GM23338 (cell line): ENCODE measurements at regions not wholly inside any gene's neighbourhood (a gene's known extent, or its start where the extent isn't known, plus 50 kb on each side); places are given as distances from the start of the nearest gene placed in this dataset.

Experiments
- ATAC-seq: fragments of 200-7000 bp; cut with Tn5 transposase; 3 replicates; pipeline ENCODE4 v1.9.1; 2020
- DNase-seq: peaks from one replicate; pipeline ENCODE4 v3.0.0-alpha.2; 2015; ENCODE audit warnings: low spot score
- H2AFZ ChIP-seq: fragments of 200-600 bp; sonication (generic); 2 replicates; pipeline ENCODE4 v1.8.0; 2016; ENCODE audit warnings: antibody characterized with exemption, mild to moderate bottlenecking, moderate library complexity
- H3F3A ChIP-seq: fragments of 200-600 bp; sonication (generic); replicated peaks from 2 replicates; pipeline ENCODE4 v1.8.0; 2017; ENCODE audit warnings: antibody characterized with exemption, mixed run types, low read depth
- H3K27ac ChIP-seq: fragments of 200-600 bp; sonication (generic); 2 replicates; pipeline ENCODE4 v1.6.1; 2016; ENCODE audit warnings: low read depth
- H3K27me3 ChIP-seq: fragments of 200-600 bp; sonication (generic); 2 replicates; pipeline ENCODE4 v1.8.0; 2016; ENCODE audit warnings: mild to moderate bottlenecking, mixed run types, moderate library complexity; ENCODE audit not compliant: insufficient read depth
- H3K36me3 ChIP-seq: fragments of 200-600 bp; sonication (generic); 2 replicates; pipeline ENCODE4 v1.8.0; 2016; ENCODE audit warnings: mild to moderate bottlenecking; ENCODE audit not compliant: insufficient read depth
- H3K4me1 ChIP-seq: fragments of 200-600 bp; sonication (generic); 2 replicates; pipeline ENCODE4 v1.8.0; 2016; ENCODE audit warnings: mild to moderate bottlenecking, moderate library complexity; ENCODE audit not compliant: insufficient read depth
- H3K4me2 ChIP-seq: fragments of 200-600 bp; sonication (generic); 2 replicates; pipeline ENCODE4 v1.7.1; 2017; ENCODE audit warnings: mixed run types
- H3K4me3 ChIP-seq: fragments of 200-600 bp; sonication (generic); 2 replicates; pipeline ENCODE4 v1.6.1; 2016; ENCODE audit warnings: mixed run types
- H3K79me2 ChIP-seq: fragments of 200-600 bp; sonication (generic); replicated peaks from 2 replicates; pipeline ENCODE4 v1.8.0; 2017; ENCODE audit warnings: mild to moderate bottlenecking; ENCODE audit not compliant: insufficient read depth
- H3K9me2 ChIP-seq: fragments of 200-600 bp; sonication (generic); 2 replicates; pipeline ENCODE4 v1.8.0; 2017; ENCODE audit not compliant: insufficient read depth
- H4K20me1 ChIP-seq: fragments of 200-600 bp; sonication (generic); replicated peaks from 2 replicates; pipeline ENCODE4 v1.8.0; 2017; ENCODE audit warnings: mild to moderate bottlenecking; ENCODE audit not compliant: insufficient read depth
- H3K27ac Mint-ChIP-seq: 2 replicates; pipeline ENCODE4 v1.8.0; 2020; ENCODE audit warnings: inconsistent platforms, mild to moderate bottlenecking, moderate library complexity, mixed read lengths
- H3K27me3 Mint-ChIP-seq: 3 replicates; pipeline ENCODE4 v1.8.0; 2022; ENCODE audit warnings: low read depth, mild to moderate bottlenecking, moderate library complexity, mixed read lengths, inconsistent platforms; ENCODE audit not compliant: insufficient read depth, poor library complexity
- H3K36me3 Mint-ChIP-seq: 3 replicates; pipeline ENCODE4 v1.8.0; 2021; ENCODE audit warnings: low read depth, mild to moderate bottlenecking, inconsistent platforms, moderate library complexity, mixed read lengths
- H3K4me1 Mint-ChIP-seq: 3 replicates; pipeline ENCODE4 v1.8.0; 2020; ENCODE audit warnings: mild to moderate bottlenecking, inconsistent platforms, mixed read lengths
- H3K4me3 Mint-ChIP-seq: 3 replicates; pipeline ENCODE4 v1.8.0; 2021; ENCODE audit warnings: moderate library complexity, mild to moderate bottlenecking, inconsistent platforms, mixed read lengths
- H3K9me3 Mint-ChIP-seq: 3 replicates; pipeline ENCODE4 v1.8.0; 2020; ENCODE audit warnings: moderate library complexity, mild to moderate bottlenecking, inconsistent platforms, mixed read lengths
- EZH2 ChIP-seq: fragments of 200-600 bp; sonication (generic); IDR thresholded peaks from one replicate; pipeline ENCODE4 v1.8.0; 2017; ENCODE audit warnings: antibody characterized with exemption, mild to moderate bottlenecking, low read depth; ENCODE audit not compliant: unreplicated experiment
- JUNB ChIP-seq: IDR thresholded peaks from one replicate; pipeline ENCODE4 v1.6.1; 2016; ENCODE audit warnings: antibody characterized with exemption; ENCODE audit not compliant: unreplicated experiment
- NANOG ChIP-seq: IDR thresholded peaks from 2 replicates; pipeline ENCODE4 v1.6.1; 2016; ENCODE audit warnings: antibody characterized with exemption, borderline replicate concordance
- POLR2AphosphoS5 ChIP-seq: IDR thresholded peaks from 2 replicates; pipeline ENCODE4 v1.6.1; 2016; ENCODE audit warnings: antibody characterized with exemption, low read depth
- REST ChIP-seq: IDR thresholded peaks from one replicate; pipeline ENCODE4 v1.6.1; 2018; ENCODE audit warnings: antibody characterized with exemption; ENCODE audit not compliant: unreplicated experiment
- ZNF462 ChIP-seq: fragments of 250-450 bp; sonication (Bioruptor Pico); IDR thresholded peaks from 2 replicates; pipeline ENCODE4 v1.5.0; 2020; ENCODE audit warnings: mild to moderate bottlenecking, moderate library complexity
- TF ChIP-seq, protein P1 (sequence below): IDR thresholded peaks from 2 replicates; pipeline ENCODE4 v1.6.1; 2016; ENCODE audit warnings: antibody characterized with exemption

GRCh38 chr3:5828251-5828650 lies 640.7 kb downstream of the EDEM1 start:
- no peaks in the 10 kb centered on the region; the same call in 2 of the 3 replicates for H3K4me1 Mint-ChIP-seq
- H3K36me3 Mint-ChIP-seq = no peaks in the 10 kb centered on the region; the same call in 2 of the 3 replicates
- ATAC-seq (no peak), DNase-seq (no peak)
- no peak overlapping the region for H3K27ac ChIP-seq
- peaks cover 84% of the 10 kb centered on the region for H3K9me3 Mint-ChIP-seq
- peaks cover 24% of the 10 kb centered on the region for H3K36me3 ChIP-seq
- TF ChIP-seq REST (no peak), EZH2 (no peak)
- H3K79me2 ChIP-seq = no peaks in the 10 kb centered on the region
- no peaks in the 10 kb centered on the region for H4K20me1 ChIP-seq
- no peaks in the 10 kb centered on the region for H3K9me2 ChIP-seq
- no peaks in the 10 kb centered on the region for H3K27me3 ChIP-seq
- no peaks in the 10 kb centered on the region for H3K27me3 Mint-ChIP-seq
- H2AFZ ChIP-seq = no peak overlapping the region
- H3K27ac Mint-ChIP-seq = no peak overlapping the region
- H3K4me3 ChIP-seq = no peak overlapping the region
- H3K4me3 Mint-ChIP-seq = no peak overlapping the region
- H3K4me1 ChIP-seq = no peaks in the 10 kb centered on the region
- H3K4me2 ChIP-seq = no peak overlapping the region
- no peaks in the 10 kb centered on the region for H3F3A ChIP-seq

- Mint-ChIP-seq H3K9me3 (peaks cover 84% of the 10 kb centered on the region), H3K36me3 (peaks cover 4% of the 10 kb centered on the region; the same call in 1 of the 3 replicates)
- ATAC-seq = no peak
- TF ChIP-seq NANOG (no peak), ZNF462 (CRISPR knock-in tag) (no peak), JUNB (no peak), POLR2AphosphoS5 (no peak), REST (no peak)
- TF ChIP-seq, protein P1, sequence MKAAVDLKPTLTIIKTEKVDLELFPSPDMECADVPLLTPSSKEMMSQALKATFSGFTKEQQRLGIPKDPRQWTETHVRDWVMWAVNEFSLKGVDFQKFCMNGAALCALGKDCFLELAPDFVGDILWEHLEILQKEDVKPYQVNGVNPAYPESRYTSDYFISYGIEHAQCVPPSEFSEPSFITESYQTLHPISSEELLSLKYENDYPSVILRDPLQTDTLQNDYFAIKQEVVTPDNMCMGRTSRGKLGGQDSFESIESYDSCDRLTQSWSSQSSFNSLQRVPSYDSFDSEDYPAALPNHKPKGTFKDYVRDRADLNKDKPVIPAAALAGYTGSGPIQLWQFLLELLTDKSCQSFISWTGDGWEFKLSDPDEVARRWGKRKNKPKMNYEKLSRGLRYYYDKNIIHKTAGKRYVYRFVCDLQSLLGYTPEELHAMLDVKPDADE = no peak
Measured at GRCh38 chr3:5840056-5840455, 652.5 kb downstream of the EDEM1 start.

More at GRCh38 chr3:5840056-5840455, 652.5 kb downstream of the EDEM1 start:
- H3K4me1 ChIP-seq = no peaks in the 10 kb centered on the region
- Mint-ChIP-seq H3K4me3 (no peak overlapping the region), H3K4me1 (no peaks in the 10 kb centered on the region), H3K27ac (no peak overlapping the region), H3K27me3 (peaks cover 2% of the 10 kb centered on the region)
- H3K4me3 ChIP-seq = no peak overlapping the region
- H3F3A ChIP-seq = no peaks in the 10 kb centered on the region
- no peaks in the 10 kb centered on the region for H4K20me1 ChIP-seq
- no peaks in the 10 kb centered on the region for H3K79me2 ChIP-seq
- H3K36me3 ChIP-seq = peaks cover 10% of the 10 kb centered on the region; the same call in 1 of the 2 replicates
- no peaks in the 10 kb centered on the region for H3K27me3 ChIP-seq
- no peak for DNase-seq
- no peaks in the 10 kb centered on the region for H3K9me2 ChIP-seq
- H2AFZ ChIP-seq = no peak overlapping the region
- no peak overlapping the region for H3K4me2 ChIP-seq
- no peak overlapping the region for H3K27ac ChIP-seq
